ENCODE measurements at regions not wholly inside any gene's neighbourhood (a gene's known extent, or its start where the extent isn't known, plus 50 kb on each side); places are given as distances from the start of the nearest gene placed in this dataset.

GRCh38 chr6:19320111-19320581 is 517.0 kb upstream of the ID4 start:
- TF ChIP-seq EZH2 (IDR thresholded peaks at IDR 0.05; ENCODE audit: borderline replicate concordance, insufficient read depth, low read length, poor library complexity, severe bottlenecking) = no peak
- TF ChIP-seq, protein P1, sequence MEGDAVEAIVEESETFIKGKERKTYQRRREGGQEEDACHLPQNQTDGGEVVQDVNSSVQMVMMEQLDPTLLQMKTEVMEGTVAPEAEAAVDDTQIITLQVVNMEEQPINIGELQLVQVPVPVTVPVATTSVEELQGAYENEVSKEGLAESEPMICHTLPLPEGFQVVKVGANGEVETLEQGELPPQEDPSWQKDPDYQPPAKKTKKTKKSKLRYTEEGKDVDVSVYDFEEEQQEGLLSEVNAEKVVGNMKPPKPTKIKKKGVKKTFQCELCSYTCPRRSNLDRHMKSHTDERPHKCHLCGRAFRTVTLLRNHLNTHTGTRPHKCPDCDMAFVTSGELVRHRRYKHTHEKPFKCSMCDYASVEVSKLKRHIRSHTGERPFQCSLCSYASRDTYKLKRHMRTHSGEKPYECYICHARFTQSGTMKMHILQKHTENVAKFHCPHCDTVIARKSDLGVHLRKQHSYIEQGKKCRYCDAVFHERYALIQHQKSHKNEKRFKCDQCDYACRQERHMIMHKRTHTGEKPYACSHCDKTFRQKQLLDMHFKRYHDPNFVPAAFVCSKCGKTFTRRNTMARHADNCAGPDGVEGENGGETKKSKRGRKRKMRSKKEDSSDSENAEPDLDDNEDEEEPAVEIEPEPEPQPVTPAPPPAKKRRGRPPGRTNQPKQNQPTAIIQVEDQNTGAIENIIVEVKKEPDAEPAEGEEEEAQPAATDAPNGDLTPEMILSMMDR (IDR thresholded peaks at IDR 0.05; ENCODE audit: poor library complexity, severe bottlenecking) = no peak
- no peak for TF ChIP-seq RAD21 (conservative IDR thresholded peaks at IDR 0.05)
- TF ChIP-seq POLR2AphosphoS5 (IDR thresholded peaks at IDR 0.05) = no peak
- no peak for TF ChIP-seq EP300 (conservative IDR thresholded peaks at IDR 0.05; ENCODE audit: poor library complexity, severe bottlenecking)
- TF ChIP-seq REST (IDR thresholded peaks at IDR 0.05; ENCODE audit: borderline replicate concordance) = no peak
- peak; percentile 22 for TF ChIP-seq SMC3 (conservative IDR thresholded peaks at IDR 0.05; ENCODE audit: poor library complexity)
